ENCODE measurements at regions not wholly inside any gene's neighbourhood (a gene's known extent, or its start where the extent isn't known, plus 50 kb on each side); places are given as distances from the start of the nearest gene placed in this dataset.

DNA sequence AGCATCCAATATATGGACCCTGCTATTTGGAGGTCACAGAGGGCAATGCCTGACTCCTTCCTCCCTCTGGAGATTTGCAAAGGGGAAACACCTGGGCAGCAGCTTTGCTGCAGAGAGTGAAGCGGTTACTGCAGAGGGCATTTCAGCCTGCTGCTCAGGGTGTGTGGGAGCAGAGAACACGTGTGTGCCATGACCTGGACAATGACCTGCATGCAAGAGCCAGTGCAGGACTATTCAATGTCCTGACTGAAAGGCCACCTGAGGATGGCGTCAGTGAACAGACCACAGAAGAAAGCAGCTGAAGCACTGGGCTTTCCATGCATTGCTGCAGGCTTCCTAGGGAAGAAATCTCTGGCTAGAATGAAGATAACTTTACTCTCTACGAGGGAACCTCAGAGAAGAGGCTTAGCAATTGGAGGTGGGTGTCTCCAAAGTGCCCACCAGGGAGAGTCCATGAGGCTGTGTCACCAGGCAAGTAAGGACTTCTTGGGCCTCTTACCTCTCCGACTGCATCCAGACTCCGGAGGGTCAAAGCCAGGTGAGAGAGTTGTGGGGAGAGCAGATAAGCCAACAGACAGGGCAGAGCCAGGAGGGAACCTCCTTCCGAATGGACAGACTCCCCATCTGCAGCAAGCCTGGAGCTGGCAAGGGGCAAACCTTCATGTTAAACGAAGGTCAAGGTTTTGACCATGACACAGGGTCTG, 52.9 kb upstream of the PMEPA1 start:
- TF ChIP-seq, protein P1, sequence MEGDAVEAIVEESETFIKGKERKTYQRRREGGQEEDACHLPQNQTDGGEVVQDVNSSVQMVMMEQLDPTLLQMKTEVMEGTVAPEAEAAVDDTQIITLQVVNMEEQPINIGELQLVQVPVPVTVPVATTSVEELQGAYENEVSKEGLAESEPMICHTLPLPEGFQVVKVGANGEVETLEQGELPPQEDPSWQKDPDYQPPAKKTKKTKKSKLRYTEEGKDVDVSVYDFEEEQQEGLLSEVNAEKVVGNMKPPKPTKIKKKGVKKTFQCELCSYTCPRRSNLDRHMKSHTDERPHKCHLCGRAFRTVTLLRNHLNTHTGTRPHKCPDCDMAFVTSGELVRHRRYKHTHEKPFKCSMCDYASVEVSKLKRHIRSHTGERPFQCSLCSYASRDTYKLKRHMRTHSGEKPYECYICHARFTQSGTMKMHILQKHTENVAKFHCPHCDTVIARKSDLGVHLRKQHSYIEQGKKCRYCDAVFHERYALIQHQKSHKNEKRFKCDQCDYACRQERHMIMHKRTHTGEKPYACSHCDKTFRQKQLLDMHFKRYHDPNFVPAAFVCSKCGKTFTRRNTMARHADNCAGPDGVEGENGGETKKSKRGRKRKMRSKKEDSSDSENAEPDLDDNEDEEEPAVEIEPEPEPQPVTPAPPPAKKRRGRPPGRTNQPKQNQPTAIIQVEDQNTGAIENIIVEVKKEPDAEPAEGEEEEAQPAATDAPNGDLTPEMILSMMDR (conservative IDR thresholded peaks at IDR 0.05; ENCODE audit: low read length): no peak
- TF ChIP-seq EZH2phosphoT487 (IDR thresholded peaks at IDR 0.05; ENCODE audit: borderline replicate concordance, low read depth, low read length): no peak

Data from OCI-LY7 (cell line).